Type B pancreatic cell (in vitro differentiated cells): ENCODE measurements at regions not wholly inside any gene's neighbourhood (a gene's known extent, or its start where the extent isn't known, plus 50 kb on each side); places are given as distances from the start of the nearest gene placed in this dataset.

Experiments used
- DNase-seq: peaks from one replicate; pipeline ENCODE4 v3.0.0; 2021; ENCODE audit warnings: mixed read lengths; ENCODE audit not compliant: unreplicated experiment; ENCODE audit errors: extremely low spot score
- H3K27ac Mint-ChIP-seq: 2 replicates; pipeline ENCODE4 v1.8.0; 2021; ENCODE audit warnings: mild to moderate bottlenecking, mixed read lengths
- H3K27me3 Mint-ChIP-seq: 2 replicates; pipeline ENCODE4 v1.8.0; 2021; ENCODE audit warnings: mixed read lengths
- H3K36me3 Mint-ChIP-seq: 2 replicates; pipeline ENCODE4 v1.8.0; 2021; ENCODE audit warnings: mixed read lengths
- H3K4me1 Mint-ChIP-seq: one replicate; pipeline ENCODE4 v1.8.0; 2021; ENCODE audit warnings: mixed read lengths; ENCODE audit not compliant: unreplicated experiment
- H3K4me3 Mint-ChIP-seq: 2 replicates; pipeline ENCODE4 v1.8.0; 2021; ENCODE audit warnings: mild to moderate bottlenecking, mixed read lengths
- H3K9me3 Mint-ChIP-seq: 2 replicates; pipeline ENCODE4 v1.8.0; 2021; ENCODE audit warnings: mixed read lengths
- CTCF ChIP-seq: fragments of 200-600 bp; sonication (generic); conservative IDR thresholded peaks from 2 replicates; pipeline ENCODE4 v1.5.0; 2021; ENCODE audit warnings: antibody characterized with exemption, mild to moderate bottlenecking

- H3K4me1 Mint-ChIP-seq: no peaks in the 10 kb centered on the region
- TF ChIP-seq CTCF: no peak
- H3K4me3 Mint-ChIP-seq: no peak overlapping the region
- no peak for DNase-seq
- H3K27me3 Mint-ChIP-seq: no peaks in the 10 kb centered on the region
- no peaks in the 10 kb centered on the region for H3K36me3 Mint-ChIP-seq
- no peak overlapping the region for H3K27ac Mint-ChIP-seq
- H3K9me3 Mint-ChIP-seq: peaks cover 6% of the 10 kb centered on the region
Observed at GRCh38 chr22:48600171-48600570, 1227.5 kb downstream of the BRD1 start.

- TF ChIP-seq CTCF: no peak
- Mint-ChIP-seq H3K4me1 (no peaks in the 10 kb centered on the region), H3K27ac (no peak overlapping the region), H3K4me3 (no peak overlapping the region), H3K27me3 (no peaks in the 10 kb centered on the region), H3K9me3 (no peaks in the 10 kb centered on the region), H3K36me3 (no peaks in the 10 kb centered on the region)
- no peak for DNase-seq
Observed at GRCh38 chr22:48599346-48599745, 1228.3 kb downstream of the BRD1 start.

GRCh38 chr22:48596111-48596850 lies 1231.4 kb downstream of the BRD1 start:
- no peak for TF ChIP-seq CTCF
- H3K4me3 Mint-ChIP-seq: no peak overlapping the region
- no peak overlapping the region for H3K27ac Mint-ChIP-seq
- no peaks in the 10 kb centered on the region for H3K9me3 Mint-ChIP-seq
- no peaks in the 10 kb centered on the region for H3K4me1 Mint-ChIP-seq
- no peaks in the 10 kb centered on the region for H3K27me3 Mint-ChIP-seq
- DNase-seq: no peak
- H3K36me3 Mint-ChIP-seq: no peaks in the 10 kb centered on the region

- Mint-ChIP-seq H3K27me3 (no peaks in the 10 kb centered on the region), H3K9me3 (no peaks in the 10 kb centered on the region), H3K36me3 (no peaks in the 10 kb centered on the region), H3K4me3 (no peak overlapping the region), H3K27ac (no peak overlapping the region), H3K4me1 (no peaks in the 10 kb centered on the region)
- TF ChIP-seq CTCF: no peak
- DNase-seq: no peak
Observed at GRCh38 chr22:48595511-48595905, 1232.2 kb downstream of the BRD1 start.

GRCh38 chr22:48594757-48595510 lies 1232.7 kb downstream of the BRD1 start:
- no peak for TF ChIP-seq CTCF
- Mint-ChIP-seq H3K36me3 (no peaks in the 10 kb centered on the region), H3K9me3 (no peaks in the 10 kb centered on the region), H3K4me3 (no peak overlapping the region), H3K27me3 (no peaks in the 10 kb centered on the region), H3K27ac (no peak overlapping the region), H3K4me1 (no peaks in the 10 kb centered on the region)
- DNase-seq: no peak
